ENCODE measurements at regions not wholly inside any gene's neighbourhood (a gene's known extent, or its start where the extent isn't known, plus 50 kb on each side); places are given as distances from the start of the nearest gene placed in this dataset.

GRCh38 chr16:86202267-86202666, 303.3 kb downstream of the IRF8 start:
- no peak for DNase-seq

GRCh38 chr16:86202760-86203426, 303.9 kb downstream of the IRF8 start:
- no peak for DNase-seq

GRCh38 chr16:86203557-86204275, 304.8 kb downstream of the IRF8 start:
- no peak for DNase-seq

- DNase-seq, result no peak
Observed at GRCh38 chr16:86205521-86206245, 304.6 kb upstream of the FOXF1 start.

- no peak for DNase-seq
Observed at GRCh38 chr16:86207350-86207749, 303.0 kb upstream of the FOXF1 start.

- no peak for DNase-seq
Observed at GRCh38 chr16:86209202-86209601, 301.1 kb upstream of the FOXF1 start.

- no peak for DNase-seq
Observed at GRCh38 chr16:86210403-86211193, 299.7 kb upstream of the FOXF1 start.

GRCh38 chr16:86211265-86211664, 299.1 kb upstream of the FOXF1 start:
- no peak for DNase-seq

GRCh38 chr16:86211800-86212199, 298.5 kb upstream of the FOXF1 start:
- no peak for DNase-seq

GRCh38 chr16:86212706-86213436, 297.5 kb upstream of the FOXF1 start:
- no peak for DNase-seq

- no peak for DNase-seq
Observed at GRCh38 chr16:86213437-86214205, 296.7 kb upstream of the FOXF1 start.

GRCh38 chr16:86214326-86215232, 295.7 kb upstream of the FOXF1 start:
- no peak for DNase-seq

- no peak for DNase-seq
Observed at GRCh38 chr16:86215233-86215978, 294.9 kb upstream of the FOXF1 start.

GRCh38 chr16:86215979-86216585, 294.2 kb upstream of the FOXF1 start:
- no peak for DNase-seq

- no peak for DNase-seq
Observed at GRCh38 chr16:86216591-86216990, 293.7 kb upstream of the FOXF1 start.

- no peak for DNase-seq
Observed at GRCh38 chr16:86217001-86217890, 293.1 kb upstream of the FOXF1 start.

- DNase-seq, result no peak
Observed at GRCh38 chr16:86217891-86218270, 292.4 kb upstream of the FOXF1 start.

GRCh38 chr16:86218479-86219170, 291.7 kb upstream of the FOXF1 start:
- no peak for DNase-seq

Measured in inflammatory macrophage treated with lipopolysaccharide for 1 hour (primary cell).